ENCODE measurements at regions not wholly inside any gene's neighbourhood (a gene's known extent, or its start where the extent isn't known, plus 50 kb on each side); places are given as distances from the start of the nearest gene placed in this dataset.

DNA sequence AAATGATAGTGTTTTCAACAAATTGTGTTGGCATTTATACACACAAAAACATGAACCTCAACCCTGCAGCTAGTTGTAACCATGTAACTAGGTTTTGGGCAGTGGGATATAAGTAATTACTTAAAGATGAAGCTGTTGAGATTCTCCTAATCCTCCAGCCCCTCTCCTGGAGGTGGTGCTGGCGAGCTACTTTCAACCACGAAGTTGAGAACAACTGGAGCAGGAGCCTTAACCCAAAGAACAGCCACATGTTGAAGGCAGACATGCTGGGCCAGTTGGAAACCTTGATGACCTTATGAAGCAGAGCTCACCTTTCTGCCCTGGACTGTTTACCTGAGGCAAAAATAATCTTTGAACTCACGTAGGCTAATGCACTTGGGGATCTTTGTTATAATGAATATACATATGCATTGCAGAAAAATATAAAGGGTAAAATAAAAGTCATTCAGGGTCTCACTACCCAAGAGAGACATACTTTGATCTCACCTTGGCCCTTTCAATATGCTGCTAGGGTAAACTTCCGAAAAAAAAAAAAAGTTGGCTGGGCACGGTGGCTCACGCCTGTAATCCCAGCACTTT, 89.6 kb upstream of the NPAS2 start:
- no peak for DNase-seq (ENCODE audit: low spot score in 2 of 2, unreplicated experiment in 2 of 2)
- no peak overlapping the region for H3K27ac Mint-ChIP-seq
- no peaks in the 10 kb centered on the region for H3K36me3 Mint-ChIP-seq
- peaks cover 4% of the 10 kb centered on the region for H3K27me3 Mint-ChIP-seq (ENCODE audit: low read depth)
- TF ChIP-seq, protein P1, sequence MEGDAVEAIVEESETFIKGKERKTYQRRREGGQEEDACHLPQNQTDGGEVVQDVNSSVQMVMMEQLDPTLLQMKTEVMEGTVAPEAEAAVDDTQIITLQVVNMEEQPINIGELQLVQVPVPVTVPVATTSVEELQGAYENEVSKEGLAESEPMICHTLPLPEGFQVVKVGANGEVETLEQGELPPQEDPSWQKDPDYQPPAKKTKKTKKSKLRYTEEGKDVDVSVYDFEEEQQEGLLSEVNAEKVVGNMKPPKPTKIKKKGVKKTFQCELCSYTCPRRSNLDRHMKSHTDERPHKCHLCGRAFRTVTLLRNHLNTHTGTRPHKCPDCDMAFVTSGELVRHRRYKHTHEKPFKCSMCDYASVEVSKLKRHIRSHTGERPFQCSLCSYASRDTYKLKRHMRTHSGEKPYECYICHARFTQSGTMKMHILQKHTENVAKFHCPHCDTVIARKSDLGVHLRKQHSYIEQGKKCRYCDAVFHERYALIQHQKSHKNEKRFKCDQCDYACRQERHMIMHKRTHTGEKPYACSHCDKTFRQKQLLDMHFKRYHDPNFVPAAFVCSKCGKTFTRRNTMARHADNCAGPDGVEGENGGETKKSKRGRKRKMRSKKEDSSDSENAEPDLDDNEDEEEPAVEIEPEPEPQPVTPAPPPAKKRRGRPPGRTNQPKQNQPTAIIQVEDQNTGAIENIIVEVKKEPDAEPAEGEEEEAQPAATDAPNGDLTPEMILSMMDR (IDR thresholded peaks at IDR 0.05; ENCODE audit: unreplicated experiment) = no peak
- no peaks in the 10 kb centered on the region for H3K4me1 Mint-ChIP-seq
- H3K4me3 Mint-ChIP-seq = no peak overlapping the region
- H3K9me3 Mint-ChIP-seq = peaks cover 17% of the 10 kb centered on the region

DNA sequence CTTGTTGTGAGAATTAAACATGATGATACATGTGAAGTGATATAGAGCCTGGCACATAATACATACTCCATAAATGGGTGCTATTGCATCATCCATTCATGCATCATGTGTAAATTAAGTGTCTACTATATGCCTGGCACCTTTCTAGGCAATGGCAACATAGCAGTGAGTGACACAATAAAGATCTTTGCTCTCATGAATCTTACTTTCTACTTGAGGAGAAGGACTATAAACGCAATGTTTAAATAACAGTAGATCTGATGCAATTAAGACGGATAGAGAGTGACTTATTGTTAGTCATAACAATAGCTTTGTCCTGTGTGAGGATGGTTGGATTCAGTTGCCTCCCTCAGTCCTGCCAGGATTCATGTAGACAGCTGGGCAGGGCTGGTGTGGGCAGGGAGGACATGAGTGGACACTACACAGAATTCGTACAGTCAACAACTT, 88.4 kb upstream of the NPAS2 start:
- Mint-ChIP-seq H3K4me3 (no peak overlapping the region), H3K27ac (no peak overlapping the region), H3K27me3 (ENCODE audit: low read depth) (peaks cover 5% of the 10 kb centered on the region), H3K36me3 (no peaks in the 10 kb centered on the region), H3K9me3 (peaks cover 17% of the 10 kb centered on the region), H3K4me1 (no peaks in the 10 kb centered on the region)
- TF ChIP-seq, protein P1 (IDR thresholded peaks at IDR 0.05; ENCODE audit: unreplicated experiment) = no peak
- DNase-seq (ENCODE audit: low spot score in 2 of 2, unreplicated experiment in 2 of 2) = no peak

DNA sequence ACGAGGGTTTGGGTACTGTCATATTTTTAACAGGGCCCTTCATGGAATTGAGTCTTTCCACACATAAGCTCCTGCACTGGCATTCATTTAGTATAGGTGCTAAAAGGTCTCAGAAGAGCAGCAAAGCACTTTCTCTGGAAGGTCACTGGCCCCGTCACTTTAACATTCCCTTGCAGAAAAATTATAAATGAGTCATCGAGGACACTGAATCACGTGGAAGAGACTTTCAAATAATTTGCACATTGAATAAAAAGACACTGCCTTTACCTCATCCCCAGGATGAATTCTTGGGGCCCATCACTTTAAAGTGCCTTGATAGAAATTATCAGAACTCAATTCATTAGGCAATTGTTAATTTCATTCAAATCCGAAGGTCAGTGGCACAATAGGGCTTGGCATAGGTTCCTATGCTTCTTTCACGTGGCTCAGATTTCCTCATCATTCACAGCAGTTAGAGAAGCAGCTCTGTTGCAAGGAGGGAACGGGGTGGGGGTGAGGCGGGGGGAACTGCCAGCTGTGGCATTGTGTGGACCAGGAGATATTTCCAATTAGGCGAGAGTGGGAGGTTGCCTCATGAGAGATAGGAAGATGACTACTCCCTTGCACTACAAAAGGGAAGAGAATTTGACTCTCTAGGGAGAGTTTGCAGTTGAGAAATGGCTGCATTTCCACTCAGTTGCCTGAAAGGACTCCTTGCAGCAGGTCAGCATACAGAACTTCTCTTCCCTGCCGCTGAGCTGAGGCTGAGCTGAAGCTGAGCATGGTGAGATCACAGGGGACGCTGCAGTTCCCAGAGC, 86.3 kb upstream of the NPAS2 start:
- DNase-seq (ENCODE audit: low spot score in 2 of 2, unreplicated experiment in 2 of 2) = no peak
- no peak overlapping the region for H3K27ac Mint-ChIP-seq
- H3K36me3 Mint-ChIP-seq = no peaks in the 10 kb centered on the region

DNA sequence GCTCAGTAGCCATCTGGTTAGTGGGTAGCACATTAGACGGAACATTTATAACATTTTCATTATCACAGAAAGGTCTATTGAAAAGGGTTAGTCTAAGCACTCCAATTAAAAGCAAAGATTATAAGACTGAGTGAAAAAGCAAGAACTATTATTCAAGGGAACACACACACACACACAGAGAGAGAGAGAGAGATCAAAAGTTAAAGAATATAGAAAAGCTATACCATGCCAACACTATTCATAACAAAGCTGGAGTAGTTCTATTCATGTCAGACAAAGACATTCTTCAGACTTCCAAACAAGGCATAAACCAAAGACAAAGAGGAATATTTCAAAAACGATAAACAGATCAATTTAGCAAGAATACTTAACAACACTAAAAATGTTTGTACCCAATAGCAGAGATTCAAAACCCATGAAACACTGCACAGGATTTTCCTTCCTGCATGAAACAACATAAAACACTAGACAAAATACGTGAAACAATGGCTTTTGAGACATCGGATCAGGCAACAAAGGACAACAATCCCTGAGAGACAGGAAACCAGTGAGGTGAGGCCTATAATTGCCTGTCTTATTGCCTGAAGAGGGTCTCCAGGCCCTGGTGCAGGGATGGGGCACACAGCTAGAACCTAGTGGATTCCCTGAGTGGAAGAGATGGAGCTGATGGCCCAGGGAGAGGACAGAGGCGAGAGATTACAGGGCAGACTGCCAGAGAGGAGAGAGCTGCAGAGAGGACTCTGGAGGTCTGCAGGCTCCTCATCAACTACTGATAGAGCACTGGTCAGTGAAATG, 83.6 kb upstream of the NPAS2 start:
- TF ChIP-seq, protein P1 (IDR thresholded peaks at IDR 0.05; ENCODE audit: unreplicated experiment) = no peak
- Mint-ChIP-seq H3K9me3 (no peaks in the 10 kb centered on the region), H3K36me3 (no peaks in the 10 kb centered on the region), H3K4me1 (no peaks in the 10 kb centered on the region), H3K27ac (no peak overlapping the region), H3K4me3 (no peak overlapping the region), H3K27me3 (ENCODE audit: low read depth) (peaks cover 13% of the 10 kb centered on the region)
- DNase-seq (ENCODE audit: low spot score in 2 of 2, unreplicated experiment in 2 of 2) = no peak

More for the DNA sequence above, 86.3 kb upstream of the NPAS2 start:
- Mint-ChIP-seq H3K4me3 (no peak overlapping the region), H3K9me3 (peaks cover 17% of the 10 kb centered on the region), H3K4me1 (no peaks in the 10 kb centered on the region), H3K27me3 (ENCODE audit: low read depth) (peaks cover 9% of the 10 kb centered on the region)
- TF ChIP-seq, protein P1 (IDR thresholded peaks at IDR 0.05; ENCODE audit: unreplicated experiment) = no peak

DNA sequence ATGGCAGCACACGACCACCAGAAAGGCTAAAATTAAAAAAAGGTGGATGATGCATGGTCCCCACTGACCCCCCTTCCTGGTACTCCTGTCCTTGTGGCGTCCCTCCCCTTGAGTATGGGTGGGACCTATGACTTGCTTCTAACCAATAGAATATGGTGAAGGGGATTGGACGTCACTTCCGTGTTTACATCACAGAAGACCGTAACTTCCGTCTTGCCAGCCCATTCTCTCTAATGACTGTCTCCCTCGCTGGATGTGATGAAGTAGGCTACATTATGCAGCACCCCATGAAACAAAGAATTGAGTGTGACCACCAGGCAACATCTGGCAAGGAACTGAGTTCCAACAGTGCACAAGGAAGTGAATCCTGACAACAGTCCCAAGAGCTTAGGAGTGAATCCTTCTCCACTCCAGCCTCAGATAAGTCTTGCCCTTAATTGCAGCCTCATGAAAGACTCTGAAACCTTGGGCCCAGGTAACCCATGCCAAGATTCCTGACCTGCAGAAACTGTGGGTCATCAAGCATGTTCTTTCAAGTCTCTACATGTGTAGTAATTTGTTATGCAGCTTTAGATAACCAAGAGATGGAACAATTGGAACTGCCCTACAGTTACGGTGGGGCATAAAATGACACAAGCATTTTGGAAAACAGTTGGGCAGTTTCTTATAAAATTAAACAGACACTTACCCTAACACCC, 80.1 kb upstream of the NPAS2 start:
- no peaks in the 10 kb centered on the region for H3K36me3 Mint-ChIP-seq
- H3K4me1 Mint-ChIP-seq = peaks cover 8% of the 10 kb centered on the region
- no peak overlapping the region for H3K4me3 Mint-ChIP-seq
- no peak overlapping the region for H3K27ac Mint-ChIP-seq
- no peaks in the 10 kb centered on the region for H3K9me3 Mint-ChIP-seq
- TF ChIP-seq, protein P1 (IDR thresholded peaks at IDR 0.05; ENCODE audit: unreplicated experiment) = no peak
- no peak for DNase-seq (ENCODE audit: low spot score in 2 of 2, unreplicated experiment in 2 of 2)
- peaks cover 20% of the 10 kb centered on the region for H3K27me3 Mint-ChIP-seq (ENCODE audit: low read depth)
